D721Med (cell line): ENCODE measurements at regions not wholly inside any gene's neighbourhood (a gene's known extent, or its start where the extent isn't known, plus 50 kb on each side); places are given as distances from the start of the nearest gene placed in this dataset.

Experiments used
- DNase-seq: peaks from one replicate; pipeline ENCODE4 v3.0.0; 2011; ENCODE audit warnings: low spot score; ENCODE audit not compliant: insufficient read length
- FAIRE-seq: peaks from 2 replicates; lab custom pipeline; 2011; peaks lifted over from hg19 to GRCh38; lab: Jason Lieb, UNC
- CTCF ChIP-seq: IDR thresholded peaks from 2 replicates; pipeline ENCODE4 v1.5.1; 2012; ENCODE audit warnings: mild to moderate bottlenecking, control low read depth; ENCODE audit not compliant: insufficient read depth; ENCODE audit errors: missing control alignments

GRCh38 chr21:14755086-14755485 is 209.0 kb upstream of the SAMSN1 start:
- FAIRE-seq (no peak), DNase-seq (no peak)
- no peak for TF ChIP-seq CTCF

- no peak for TF ChIP-seq CTCF
- no peak for DNase-seq
- FAIRE-seq = no peak
These were observed 208.6 kb upstream of the SAMSN1 start for GRCh38 chr21:14754682-14755081.

GRCh38 chr21:14754259-14754604 is 208.1 kb upstream of the SAMSN1 start:
- TF ChIP-seq CTCF = no peak
- FAIRE-seq (no peak), DNase-seq (no peak)

GRCh38 chr21:14753466-14754258 is 207.5 kb upstream of the SAMSN1 start:
- TF ChIP-seq CTCF = no peak
- DNase-seq (no peak), FAIRE-seq (no peak)

- no peak for DNase-seq
- no peak for TF ChIP-seq CTCF
- FAIRE-seq = no peak
These were observed 207.0 kb upstream of the SAMSN1 start for GRCh38 chr21:14753069-14753465.

GRCh38 chr21:14752345-14752909 is 206.3 kb upstream of the SAMSN1 start:
- DNase-seq = no peak
- TF ChIP-seq CTCF = no peak
- no peak for FAIRE-seq
